Mucosa of rectum (tissue), 2 donors: ENCODE measurements at regions not wholly inside any gene's neighbourhood (a gene's known extent, or its start where the extent isn't known, plus 50 kb on each side); places are given as distances from the start of the nearest gene placed in this dataset.

Experiments used
- H3K27ac ChIP-seq, 2 donors: one replicate each; pipeline ENCODE4 v1.7.0; 2013; ENCODE audit warnings: inconsistent platforms in 2 of 2, low read depth in 2 of 2, low read length in 2 of 2
- H3K27me3 ChIP-seq, 2 donors: one replicate each; pipeline ENCODE4 v1.7.0; 2013; ENCODE audit warnings: low read length in 2 of 2; ENCODE audit not compliant: control insufficient read depth in 2 of 2, insufficient read depth in 2 of 2
- H3K36me3 ChIP-seq, 2 donors: one replicate each; pipeline ENCODE4 v1.7.0; 2013; ENCODE audit warnings: low read length in 2 of 2; ENCODE audit not compliant: control insufficient read depth in 2 of 2, insufficient read depth in 2 of 2
- H3K4me1 ChIP-seq, 2 donors: one replicate each; pipeline ENCODE4 v1.7.0; 2013; ENCODE audit warnings: low read length in 2 of 2, mild to moderate bottlenecking in 1 of 2; ENCODE audit not compliant: control insufficient read depth in 2 of 2, insufficient read depth in 2 of 2
- H3K4me3 ChIP-seq, 2 donors: one replicate each; pipeline ENCODE4 v1.7.0; 2013; ENCODE audit warnings: low read length in 2 of 2
- H3K9ac ChIP-seq, 2 donors: one replicate each; pipeline ENCODE4 v1.7.0; 2013; ENCODE audit warnings: low read length in 2 of 2, low read depth in 1 of 2, mild to moderate bottlenecking in 1 of 2
- H3K9me3 ChIP-seq, 2 donors: one replicate each; pipeline ENCODE4 v1.7.0; 2013; ENCODE audit warnings: low read length in 2 of 2; ENCODE audit not compliant: control insufficient read depth in 2 of 2
- donor health status: healthy.
- donor health status: Normal muscosa, but diverticular disease.

- H3K4me1 ChIP-seq, result peaks cover 5 to 9% of the 10 kb centered on the region in 2 donors
- H3K27me3 ChIP-seq, result peaks cover 29 to 50% of the 10 kb centered on the region in 2 donors
- no peak overlapping the region for H3K9ac ChIP-seq
- H3K4me3 ChIP-seq, result peak overlapping the region in 1 of 2 donors; percentile 22
- no peaks in the 10 kb centered on the region for H3K9me3 ChIP-seq
- H3K36me3 ChIP-seq, result no peaks in the 10 kb centered on the region
- no peak overlapping the region for H3K27ac ChIP-seq
Observed at GRCh38 chr5:155728146-155728856, 598.7 kb upstream of the SGCD start.

GRCh38 chr5:155728857-155729683 is 597.9 kb upstream of the SGCD start:
- Histone ChIP-seq H3K27me3 (peaks cover 29 to 50% of the 10 kb centered on the region in 2 donors), H3K27ac (no peak overlapping the region), H3K9me3 (peaks cover 0 to 2% of the 10 kb centered on the region in 2 donors), H3K36me3 (no peaks in the 10 kb centered on the region), H3K9ac (no peak overlapping the region), H3K4me1 (peaks cover 5 to 9% of the 10 kb centered on the region in 2 donors), H3K4me3 (peak overlapping the region in 1 of 2 donors; percentile 24)

- H3K4me1 ChIP-seq, result peaks cover 5 to 9% of the 10 kb centered on the region in 2 donors
- no peak overlapping the region for H3K9ac ChIP-seq
- peaks cover 29 to 50% of the 10 kb centered on the region in 2 donors for H3K27me3 ChIP-seq
- no peaks in the 10 kb centered on the region for H3K36me3 ChIP-seq
- H3K27ac ChIP-seq, result no peak overlapping the region
- H3K9me3 ChIP-seq, result peaks cover 0 to 2% of the 10 kb centered on the region in 2 donors
- no peak overlapping the region for H3K4me3 ChIP-seq
Observed at GRCh38 chr5:155729684-155730059, 597.3 kb upstream of the SGCD start.

DNA sequence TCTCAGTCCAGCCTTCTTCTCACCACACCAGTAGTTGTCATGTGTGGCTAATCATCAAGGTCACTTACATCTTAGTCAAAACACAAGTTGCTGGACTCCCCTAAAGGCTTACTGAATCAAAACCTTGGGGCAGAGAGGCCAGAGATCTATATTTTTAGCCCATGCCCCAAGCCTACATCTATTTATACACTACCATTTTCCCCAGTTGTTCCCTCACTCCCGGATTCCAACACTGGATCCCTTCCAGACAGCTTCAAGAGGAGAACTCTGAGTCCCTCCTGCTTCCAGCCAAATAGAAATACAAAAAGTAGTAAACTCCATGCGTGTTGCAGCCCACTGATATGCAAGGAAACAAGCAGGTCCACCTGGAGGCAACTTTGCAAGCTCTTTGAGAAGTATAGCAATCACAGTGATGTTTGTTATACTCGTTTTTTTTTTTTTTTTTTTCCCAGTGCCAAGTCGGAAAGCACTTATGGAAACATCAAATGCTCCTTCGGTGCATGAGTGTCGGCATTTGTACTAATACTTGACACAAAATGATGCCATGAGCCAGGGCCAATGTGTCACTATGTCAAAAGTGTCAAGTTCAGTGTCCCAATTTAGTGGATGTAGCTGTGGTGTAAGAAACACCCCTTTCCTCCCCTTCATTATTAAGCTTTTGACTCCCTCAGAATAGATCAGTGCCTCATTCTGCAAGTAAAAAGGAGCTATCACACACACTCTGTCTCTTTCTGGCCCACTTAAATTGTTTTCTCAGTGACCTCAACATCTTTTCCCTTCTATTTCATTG is 594.2 kb upstream of the SGCD start:
- Histone ChIP-seq H3K27me3 (peaks cover 24 to 29% of the 10 kb centered on the region in 2 donors), H3K27ac (no peak overlapping the region), H3K9ac (no peak overlapping the region), H3K4me3 (no peak overlapping the region), H3K9me3 (peaks cover 0 to 2% of the 10 kb centered on the region in 2 donors), H3K4me1 (peaks cover 3 to 7% of the 10 kb centered on the region in 2 donors), H3K36me3 (no peaks in the 10 kb centered on the region)

- Histone ChIP-seq H3K36me3 (no peaks in the 10 kb centered on the region), H3K27ac (no peak overlapping the region), H3K9ac (no peak overlapping the region), H3K4me1 (peaks cover 0 to 3% of the 10 kb centered on the region in 2 donors), H3K27me3 (peaks cover 22 to 26% of the 10 kb centered on the region in 2 donors), H3K4me3 (no peak overlapping the region), H3K9me3 (peaks cover 0 to 2% of the 10 kb centered on the region in 2 donors)
Observed at GRCh38 chr5:155733935-155734334, 593.0 kb upstream of the SGCD start.

- no peak overlapping the region for H3K27ac ChIP-seq
Observed at GRCh38 chr5:155735388-155735787, 591.6 kb upstream of the SGCD start.

DNA sequence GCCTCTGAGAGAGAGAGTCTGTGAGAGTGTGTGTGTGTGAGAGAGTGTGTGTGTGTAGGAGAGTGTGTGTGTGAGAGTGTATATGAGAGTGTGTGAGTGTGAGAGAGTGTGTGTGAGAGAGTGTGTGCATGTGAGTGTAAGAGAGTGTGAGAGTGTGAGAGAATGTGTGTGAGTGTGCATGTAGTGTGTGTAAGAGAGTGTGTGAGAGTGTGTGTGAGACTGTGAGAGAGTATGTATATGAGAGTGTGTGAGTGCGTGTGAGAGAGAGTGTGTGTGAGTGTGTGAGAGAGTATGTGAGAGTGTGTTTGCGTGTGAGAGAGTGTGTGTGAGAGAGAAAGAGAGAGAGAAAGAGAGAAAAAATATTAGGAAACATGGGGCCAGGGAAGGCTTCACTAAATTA is 588.3 kb upstream of the SGCD start:
- Histone ChIP-seq H3K4me3 (no peak overlapping the region), H3K9me3 (peaks cover 0 to 1% of the 10 kb centered on the region in 2 donors), H3K27ac (no peak overlapping the region), H3K27me3 (no peaks in the 10 kb centered on the region), H3K9ac (no peak overlapping the region), H3K4me1 (no peaks in the 10 kb centered on the region), H3K36me3 (no peaks in the 10 kb centered on the region)

More at GRCh38 chr5:155735388-155735787, 591.6 kb upstream of the SGCD start:
- H3K27me3 ChIP-seq, result peaks cover 12 to 14% of the 10 kb centered on the region in 2 donors
- H3K4me3 ChIP-seq, result no peak overlapping the region
- H3K9me3 ChIP-seq, result peaks cover 0 to 2% of the 10 kb centered on the region in 2 donors
- H3K36me3 ChIP-seq, result no peaks in the 10 kb centered on the region
- no peaks in the 10 kb centered on the region for H3K4me1 ChIP-seq
- H3K9ac ChIP-seq, result no peak overlapping the region

- Histone ChIP-seq H3K4me1 (no peaks in the 10 kb centered on the region), H3K27ac (no peak overlapping the region), H3K9ac (no peak overlapping the region), H3K4me3 (no peak overlapping the region), H3K9me3 (no peaks in the 10 kb centered on the region), H3K36me3 (no peaks in the 10 kb centered on the region), H3K27me3 (peaks cover 0 to 2% of the 10 kb centered on the region in 2 donors)
Observed at GRCh38 chr5:155746367-155747038, 580.5 kb upstream of the SGCD start.

- no peak overlapping the region for H3K4me3 ChIP-seq
- H3K9me3 ChIP-seq, result no peaks in the 10 kb centered on the region
- H3K4me1 ChIP-seq, result no peaks in the 10 kb centered on the region
- no peak overlapping the region for H3K27ac ChIP-seq
- H3K27me3 ChIP-seq, result peaks cover 0 to 2% of the 10 kb centered on the region in 2 donors
- no peaks in the 10 kb centered on the region for H3K36me3 ChIP-seq
- no peak overlapping the region for H3K9ac ChIP-seq
Observed at GRCh38 chr5:155750101-155750500, 576.9 kb upstream of the SGCD start.
